ENCODE measurements at regions not wholly inside any gene's neighbourhood (a gene's known extent, or its start where the extent isn't known, plus 50 kb on each side); places are given as distances from the start of the nearest gene placed in this dataset.

DNA sequence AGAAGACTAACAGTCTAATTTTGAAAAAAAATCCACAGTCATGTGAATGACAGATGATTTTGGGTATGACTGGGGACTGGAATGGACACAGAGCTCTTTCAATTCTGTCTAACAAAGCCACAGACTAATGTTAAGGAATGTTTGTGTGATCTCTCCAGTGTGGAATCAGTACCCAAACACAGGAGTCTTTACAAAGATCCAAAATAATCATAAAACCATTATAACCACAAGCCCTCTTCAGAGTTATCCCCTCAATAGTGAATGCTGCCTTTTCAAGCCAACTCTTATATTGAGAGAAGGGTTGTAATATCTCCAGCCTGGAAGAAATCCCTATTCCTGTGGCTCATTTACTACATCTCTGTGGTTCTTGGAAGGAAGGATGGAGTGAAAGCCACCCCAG lies 552.0 kb upstream of the CLINT1 start:
- Mint-ChIP-seq H3K27ac (ENCODE audit: unreplicated experiment) (no peak overlapping the region), H3K9me3 (no peaks in the 10 kb centered on the region), H3K4me1 (no peaks in the 10 kb centered on the region), H3K27me3 (ENCODE audit: low read depth) (no peaks in the 10 kb centered on the region), H3K36me3 (ENCODE audit: low read depth) (no peaks in the 10 kb centered on the region), H3K4me3 (no peak overlapping the region)
- no peak for TF ChIP-seq CTCF (conservative IDR thresholded peaks at IDR 0.05)
- DNase-seq (ENCODE audit: low read depth, low spot score), result no peak

- Mint-ChIP-seq H3K4me3 (no peak overlapping the region), H3K4me1 (no peaks in the 10 kb centered on the region), H3K27me3 (ENCODE audit: low read depth) (no peaks in the 10 kb centered on the region), H3K9me3 (peaks cover 4% of the 10 kb centered on the region), H3K27ac (ENCODE audit: unreplicated experiment) (no peak overlapping the region), H3K36me3 (ENCODE audit: low read depth) (no peaks in the 10 kb centered on the region)
- DNase-seq (ENCODE audit: low read depth, low spot score), result no peak
- no peak for TF ChIP-seq CTCF (conservative IDR thresholded peaks at IDR 0.05)
Observed at GRCh38 chr5:158409507-158409906, 550.6 kb upstream of the CLINT1 start.

DNA sequence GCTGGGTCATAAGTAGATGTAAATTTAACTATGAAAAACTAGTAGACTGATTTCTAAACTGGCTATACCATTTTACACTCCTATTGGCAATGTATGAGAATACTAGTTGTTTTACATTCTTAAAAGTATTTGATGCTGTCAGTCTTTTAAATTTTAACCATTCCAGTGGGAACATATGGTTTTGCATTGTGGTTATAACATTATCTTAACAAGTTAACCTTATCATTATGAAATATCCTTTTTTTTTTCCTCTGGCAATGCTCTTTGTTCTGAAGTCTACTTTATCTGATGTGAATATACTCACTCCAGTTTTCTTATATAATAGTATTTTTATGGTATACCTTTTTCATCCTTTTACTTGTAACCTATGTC lies 548.9 kb upstream of the CLINT1 start:
- DNase-seq (ENCODE audit: low read depth, low spot score), result no peak
- H3K36me3 Mint-ChIP-seq (ENCODE audit: low read depth), result no peaks in the 10 kb centered on the region
- H3K27ac Mint-ChIP-seq (ENCODE audit: unreplicated experiment), result no peak overlapping the region
- no peak overlapping the region for H3K4me3 Mint-ChIP-seq
- H3K9me3 Mint-ChIP-seq, result peaks cover 11% of the 10 kb centered on the region
- no peak for TF ChIP-seq CTCF (conservative IDR thresholded peaks at IDR 0.05)
- no peaks in the 10 kb centered on the region for H3K27me3 Mint-ChIP-seq (ENCODE audit: low read depth)
- no peaks in the 10 kb centered on the region for H3K4me1 Mint-ChIP-seq

DNA sequence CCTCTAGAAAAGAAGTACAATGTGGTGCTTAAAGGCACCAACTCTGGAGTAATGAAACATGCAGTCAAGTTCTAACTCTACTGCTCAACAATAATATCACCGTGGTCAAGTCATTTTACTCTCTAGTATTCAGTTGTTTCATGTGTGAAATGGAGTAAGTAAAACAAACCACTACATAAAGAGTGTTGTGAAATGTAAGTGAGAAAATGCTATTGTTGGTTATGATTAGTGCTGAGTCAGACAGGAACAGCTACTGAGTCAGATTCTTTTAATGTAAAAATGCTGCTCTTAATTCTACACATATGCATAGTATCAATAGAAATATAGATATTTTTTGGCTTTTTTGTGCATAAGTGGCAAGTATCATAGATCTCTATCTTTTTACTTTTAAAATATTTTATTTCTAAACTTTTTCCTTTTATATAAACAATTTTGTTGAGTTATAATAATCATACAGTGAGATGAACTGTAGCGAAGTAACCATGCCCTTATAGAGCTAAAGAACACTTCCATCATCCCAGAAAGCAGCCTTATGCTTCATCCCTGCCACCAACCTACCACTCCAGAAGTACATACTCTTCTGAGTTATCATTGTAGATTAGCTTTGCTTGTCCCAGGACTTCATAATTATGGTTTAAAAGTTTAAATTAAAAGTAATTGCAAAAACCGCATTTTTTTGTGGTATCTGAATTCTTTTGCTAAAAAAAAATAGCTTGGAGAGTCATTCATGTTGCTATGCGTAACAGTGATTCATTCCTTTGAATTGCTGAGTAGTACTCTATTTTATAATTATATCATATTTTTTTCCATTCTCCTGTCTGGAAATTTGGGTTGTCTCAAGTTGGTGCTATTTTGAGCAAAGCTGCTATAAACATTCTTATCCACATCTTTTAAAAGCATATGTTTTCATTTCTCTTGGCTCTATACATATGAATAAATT lies 548.2 kb upstream of the CLINT1 start:
- Mint-ChIP-seq H3K36me3 (ENCODE audit: low read depth) (no peaks in the 10 kb centered on the region), H3K4me1 (no peaks in the 10 kb centered on the region), H3K27ac (ENCODE audit: unreplicated experiment) (no peak overlapping the region), H3K4me3 (no peak overlapping the region), H3K9me3 (peaks cover 11% of the 10 kb centered on the region), H3K27me3 (ENCODE audit: low read depth) (no peaks in the 10 kb centered on the region)
- DNase-seq (ENCODE audit: low read depth, low spot score), result no peak
- TF ChIP-seq CTCF (conservative IDR thresholded peaks at IDR 0.05), result no peak

- H3K36me3 Mint-ChIP-seq (ENCODE audit: low read depth), result no peaks in the 10 kb centered on the region
- TF ChIP-seq CTCF (conservative IDR thresholded peaks at IDR 0.05), result no peak
- H3K9me3 Mint-ChIP-seq, result peaks cover 8% of the 10 kb centered on the region
- no peak for DNase-seq (ENCODE audit: low read depth, low spot score)
- no peaks in the 10 kb centered on the region for H3K4me1 Mint-ChIP-seq
- H3K27ac Mint-ChIP-seq (ENCODE audit: unreplicated experiment), result no peak overlapping the region
- no peak overlapping the region for H3K4me3 Mint-ChIP-seq
- no peaks in the 10 kb centered on the region for H3K27me3 Mint-ChIP-seq (ENCODE audit: low read depth)
Observed at GRCh38 chr5:158398360-158399201, 539.6 kb upstream of the CLINT1 start.

Measured in neural crest cell (in vitro differentiated cells).